ENCODE measurements at regions not wholly inside any gene's neighbourhood (a gene's known extent, or its start where the extent isn't known, plus 50 kb on each side); places are given as distances from the start of the nearest gene placed in this dataset.

- H3K27ac ChIP-seq: no peak overlapping the region
- no peaks in the 10 kb centered on the region for H3K36me3 ChIP-seq (ENCODE audit: insufficient read depth)
- H3K4me2 ChIP-seq: no peak overlapping the region
- no peaks in the 10 kb centered on the region for H3K4me1 ChIP-seq (ENCODE audit: low read depth, poor library complexity, severe bottlenecking)
- H3K9ac ChIP-seq: no peak overlapping the region
- H2AFZ ChIP-seq (ENCODE audit: low read depth): no peak overlapping the region
- no peaks in the 10 kb centered on the region for H3K27me3 ChIP-seq (ENCODE audit: insufficient read depth, low read depth)
- H4K20me1 ChIP-seq (ENCODE audit: insufficient read depth): no peaks in the 10 kb centered on the region
- H3K4me3 ChIP-seq (IDR thresholded peaks at IDR 0.05; ENCODE audit: insufficient read depth, low read depth, low read length): no peak overlapping the region
- TF ChIP-seq CTCF (conservative IDR thresholded peaks at IDR 0.05; ENCODE audit: low read depth, low read length): no peak
- no peaks in the 10 kb centered on the region for H3K79me2 ChIP-seq (ENCODE audit: insufficient read depth, low read depth)
Observed at GRCh38 chr6:134727081-134727480, 222.8 kb downstream of the ALDH8A1 start.

- no peak overlapping the region for H3K27ac ChIP-seq
- H3K4me3 ChIP-seq (IDR thresholded peaks at IDR 0.05; ENCODE audit: insufficient read depth, low read depth, low read length): no peak overlapping the region
- H3K36me3 ChIP-seq (ENCODE audit: insufficient read depth): no peaks in the 10 kb centered on the region
- no peak overlapping the region for H3K9ac ChIP-seq
- TF ChIP-seq CTCF (conservative IDR thresholded peaks at IDR 0.05; ENCODE audit: low read depth, low read length): no peak
- H3K4me2 ChIP-seq: no peak overlapping the region
- no peaks in the 10 kb centered on the region for H3K79me2 ChIP-seq (ENCODE audit: insufficient read depth, low read depth)
- no peaks in the 10 kb centered on the region for H3K4me1 ChIP-seq (ENCODE audit: low read depth, poor library complexity, severe bottlenecking)
- H4K20me1 ChIP-seq (ENCODE audit: insufficient read depth): no peaks in the 10 kb centered on the region
- no peaks in the 10 kb centered on the region for H3K27me3 ChIP-seq (ENCODE audit: insufficient read depth, low read depth)
- no peak overlapping the region for H2AFZ ChIP-seq (ENCODE audit: low read depth)
Observed at GRCh38 chr6:134725590-134725989, 224.3 kb downstream of the ALDH8A1 start.

GRCh38 chr6:134724771-134725340 lies 225.0 kb downstream of the ALDH8A1 start:
- no peak overlapping the region for H3K27ac ChIP-seq

GRCh38 chr6:134723081-134723871 lies 226.6 kb downstream of the ALDH8A1 start:
- Histone ChIP-seq H2AFZ (ENCODE audit: low read depth) (no peak overlapping the region), H3K9ac (no peak overlapping the region), H3K4me1 (ENCODE audit: low read depth, poor library complexity, severe bottlenecking) (no peaks in the 10 kb centered on the region), H3K4me3 (IDR thresholded peaks at IDR 0.05; ENCODE audit: insufficient read depth, low read depth, low read length) (no peak overlapping the region), H3K79me2 (ENCODE audit: insufficient read depth, low read depth) (no peaks in the 10 kb centered on the region), H3K36me3 (ENCODE audit: insufficient read depth) (no peaks in the 10 kb centered on the region), H4K20me1 (ENCODE audit: insufficient read depth) (no peaks in the 10 kb centered on the region), H3K4me2 (no peak overlapping the region), H3K27me3 (ENCODE audit: insufficient read depth, low read depth) (no peaks in the 10 kb centered on the region), H3K27ac (no peak overlapping the region)
- no peak for TF ChIP-seq CTCF (conservative IDR thresholded peaks at IDR 0.05; ENCODE audit: low read depth, low read length)

More at GRCh38 chr6:134724771-134725340, 225.0 kb downstream of the ALDH8A1 start:
- Histone ChIP-seq H3K9ac (no peak overlapping the region), H4K20me1 (ENCODE audit: insufficient read depth) (no peaks in the 10 kb centered on the region), H3K79me2 (ENCODE audit: insufficient read depth, low read depth) (no peaks in the 10 kb centered on the region), H3K4me1 (ENCODE audit: low read depth, poor library complexity, severe bottlenecking) (no peaks in the 10 kb centered on the region), H3K36me3 (ENCODE audit: insufficient read depth) (no peaks in the 10 kb centered on the region), H3K27me3 (ENCODE audit: insufficient read depth, low read depth) (no peaks in the 10 kb centered on the region), H3K4me2 (no peak overlapping the region), H3K4me3 (IDR thresholded peaks at IDR 0.05; ENCODE audit: insufficient read depth, low read depth, low read length) (no peak overlapping the region), H2AFZ (ENCODE audit: low read depth) (no peak overlapping the region)
- TF ChIP-seq CTCF (conservative IDR thresholded peaks at IDR 0.05; ENCODE audit: low read depth, low read length): no peak

All from KMS-11 (cell line).